Activated CD4-positive, CD25-positive, alpha-beta regulatory T cell (primary cell): ENCODE measurements at regions not wholly inside any gene's neighbourhood (a gene's known extent, or its start where the extent isn't known, plus 50 kb on each side); places are given as distances from the start of the nearest gene placed in this dataset.
"Not testable (repeated sequence)": the region's sequence is repeated elsewhere in the genome, so short reads cannot be mapped to it uniquely, and the experiment has no call there.

Experiments used
- DNase-seq, 4 experiments: peaks; one replicate each; lab custom pipeline; 2025; lab: John Stamatoyannopoulos, UW

GRCh38 chr3:5692446-5692845 lies 504.9 kb downstream of the EDEM1 start:
- no peak for DNase-seq

GRCh38 chr3:5694266-5694665 lies 506.8 kb downstream of the EDEM1 start:
- no peak for DNase-seq

- no peak for DNase-seq
Measured at GRCh38 chr3:5698851-5699250, 511.3 kb downstream of the EDEM1 start.

- no peak for DNase-seq
Measured at GRCh38 chr3:5699313-5699712, 511.8 kb downstream of the EDEM1 start.

- DNase-seq = no peak
Measured at GRCh38 chr3:5699811-5700210, 512.3 kb downstream of the EDEM1 start.

GRCh38 chr3:5701005-5701404 lies 513.5 kb downstream of the EDEM1 start:
- not testable (repeated sequence) for DNase-seq

- no peak for DNase-seq
Measured at GRCh38 chr3:5707794-5708193, 520.3 kb downstream of the EDEM1 start.

GRCh38 chr3:5709714-5710113 lies 522.2 kb downstream of the EDEM1 start:
- no peak for DNase-seq

GRCh38 chr3:5710718-5711117 lies 523.2 kb downstream of the EDEM1 start:
- DNase-seq = no peak

- DNase-seq = no peak
Measured at GRCh38 chr3:5717254-5717653, 529.7 kb downstream of the EDEM1 start.

GRCh38 chr3:5719668-5720067 lies 532.2 kb downstream of the EDEM1 start:
- not testable (repeated sequence) for DNase-seq

- DNase-seq = no peak
Measured at GRCh38 chr3:5725801-5726200, 538.3 kb downstream of the EDEM1 start.

- no peak for DNase-seq
Measured at GRCh38 chr3:5726621-5727020, 539.1 kb downstream of the EDEM1 start.

- no peak for DNase-seq
Measured at GRCh38 chr3:5727743-5728484, 540.4 kb downstream of the EDEM1 start.

GRCh38 chr3:5729852-5730251 lies 542.3 kb downstream of the EDEM1 start:
- no peak for DNase-seq

GRCh38 chr3:5731100-5731499 lies 543.6 kb downstream of the EDEM1 start:
- no peak for DNase-seq

GRCh38 chr3:5732081-5732480 lies 544.6 kb downstream of the EDEM1 start:
- no peak for DNase-seq

GRCh38 chr3:5733995-5734394 lies 546.5 kb downstream of the EDEM1 start:
- no peak for DNase-seq

- DNase-seq = no peak
Measured at GRCh38 chr3:5735896-5736295, 548.4 kb downstream of the EDEM1 start.

- no peak for DNase-seq
Measured at GRCh38 chr3:5739299-5739935, 551.9 kb downstream of the EDEM1 start.

- no peak for DNase-seq
Measured at GRCh38 chr3:5739949-5740348, 552.4 kb downstream of the EDEM1 start.

GRCh38 chr3:5741017-5741416 lies 553.5 kb downstream of the EDEM1 start:
- no peak for DNase-seq

GRCh38 chr3:5750091-5750490 lies 562.6 kb downstream of the EDEM1 start:
- DNase-seq = no peak
